ENCODE measurements at regions not wholly inside any gene's neighbourhood (a gene's known extent, or its start where the extent isn't known, plus 50 kb on each side); places are given as distances from the start of the nearest gene placed in this dataset.
"Not testable (repeated sequence)": the region's sequence is repeated elsewhere in the genome, so short reads cannot be mapped to it uniquely, and the experiment has no call there.

DNA sequence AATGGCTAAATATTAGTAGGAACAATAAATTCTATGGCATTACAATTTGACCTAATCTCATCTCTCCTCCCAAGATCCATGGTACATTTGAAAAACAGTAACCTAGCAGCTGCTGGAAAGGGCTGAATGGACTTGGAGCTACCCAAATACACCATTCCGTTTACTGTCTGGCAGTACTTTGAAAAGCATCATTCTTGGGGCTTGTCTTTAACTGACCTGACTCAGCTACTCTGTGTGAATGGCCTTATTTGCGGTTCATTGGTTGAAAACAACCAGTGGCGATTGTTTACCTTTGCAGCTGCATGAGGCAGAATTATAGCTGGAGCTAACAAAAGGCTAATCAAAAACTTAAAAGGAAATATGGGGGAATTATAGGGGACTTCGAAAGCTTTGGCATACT, 311.2 kb upstream of the MCTP2 start:
- Histone ChIP-seq H3K4me1 (ENCODE audit: control insufficient read depth in 2 of 2, insufficient read depth in 2 of 2, low read length in 1 of 2) (no peaks in the 10 kb centered on the region), H3K27ac (ENCODE audit: low read depth in 2 of 2, low read length in 1 of 2) (no peak overlapping the region), H3K9me3 (ENCODE audit: control insufficient read depth in 2 of 2, insufficient read depth in 1 of 2, low read depth in 1 of 2, low read length in 1 of 2) (no peaks in the 10 kb centered on the region), H3K36me3 (ENCODE audit: control insufficient read depth in 2 of 2, insufficient read depth in 2 of 2, low read length in 1 of 2) (no peaks in the 10 kb centered on the region), H3K27me3 (ENCODE audit: control insufficient read depth in 1 of 2, insufficient read depth in 2 of 2, low read length in 2 of 2) (no peaks in the 10 kb centered on the region), H3K4me3 (ENCODE audit: low read depth in 1 of 2, low read length in 2 of 2) (no peak overlapping the region)
- WGBS, 2 donors, result 76 to 83% methylated on average over 4 of the region's 4 CpGs

- H3K9me3 ChIP-seq (ENCODE audit: control insufficient read depth in 2 of 2, insufficient read depth in 1 of 2, low read depth in 1 of 2, low read length in 1 of 2); H3K4me1 ChIP-seq (ENCODE audit: control insufficient read depth in 2 of 2, insufficient read depth in 2 of 2, low read length in 1 of 2); H3K27me3 ChIP-seq (ENCODE audit: control insufficient read depth in 1 of 2, insufficient read depth in 2 of 2, low read length in 2 of 2); H3K27ac ChIP-seq (ENCODE audit: low read depth in 2 of 2, low read length in 1 of 2); H3K4me3 ChIP-seq (ENCODE audit: low read depth in 1 of 2, low read length in 2 of 2); H3K36me3 ChIP-seq (ENCODE audit: control insufficient read depth in 2 of 2, insufficient read depth in 2 of 2, low read length in 1 of 2): not testable (repeated sequence)
- WGBS, 2 donors, result 54 to 73% methylated on average over 2 of the region's 2 CpGs
Observed at GRCh38 chr15:93918801-93919200, 312.6 kb upstream of the MCTP2 start.

GRCh38 chr15:93917181-93917580, 314.2 kb upstream of the MCTP2 start:
- Histone ChIP-seq H3K4me1 (ENCODE audit: control insufficient read depth in 2 of 2, insufficient read depth in 2 of 2, low read length in 1 of 2) (no peaks in the 10 kb centered on the region), H3K36me3 (ENCODE audit: control insufficient read depth in 2 of 2, insufficient read depth in 2 of 2, low read length in 1 of 2) (no peaks in the 10 kb centered on the region), H3K27me3 (ENCODE audit: control insufficient read depth in 1 of 2, insufficient read depth in 2 of 2, low read length in 2 of 2) (no peaks in the 10 kb centered on the region), H3K9me3 (ENCODE audit: control insufficient read depth in 2 of 2, insufficient read depth in 1 of 2, low read depth in 1 of 2, low read length in 1 of 2) (no peaks in the 10 kb centered on the region), H3K27ac (ENCODE audit: low read depth in 2 of 2, low read length in 1 of 2) (no peak overlapping the region), H3K4me3 (ENCODE audit: low read depth in 1 of 2, low read length in 2 of 2) (no peak overlapping the region)
- 97% methylated on average over 1 of the region's 1 CpG for WGBS, 2 donors

- Histone ChIP-seq H3K27ac (ENCODE audit: low read depth in 2 of 2, low read length in 1 of 2) (no peak overlapping the region), H3K4me1 (ENCODE audit: control insufficient read depth in 2 of 2, insufficient read depth in 2 of 2, low read length in 1 of 2) (no peaks in the 10 kb centered on the region), H3K27me3 (ENCODE audit: control insufficient read depth in 1 of 2, insufficient read depth in 2 of 2, low read length in 2 of 2) (no peaks in the 10 kb centered on the region), H3K36me3 (ENCODE audit: control insufficient read depth in 2 of 2, insufficient read depth in 2 of 2, low read length in 1 of 2) (no peaks in the 10 kb centered on the region), H3K4me3 (ENCODE audit: low read depth in 1 of 2, low read length in 2 of 2) (no peak overlapping the region), H3K9me3 (ENCODE audit: control insufficient read depth in 2 of 2, insufficient read depth in 1 of 2, low read depth in 1 of 2, low read length in 1 of 2) (no peaks in the 10 kb centered on the region)
- WGBS, 2 donors, result 82 to 87% methylated on average over 3 of the region's 3 CpGs
Observed at GRCh38 chr15:93913871-93914270, 317.5 kb upstream of the MCTP2 start.

DNA sequence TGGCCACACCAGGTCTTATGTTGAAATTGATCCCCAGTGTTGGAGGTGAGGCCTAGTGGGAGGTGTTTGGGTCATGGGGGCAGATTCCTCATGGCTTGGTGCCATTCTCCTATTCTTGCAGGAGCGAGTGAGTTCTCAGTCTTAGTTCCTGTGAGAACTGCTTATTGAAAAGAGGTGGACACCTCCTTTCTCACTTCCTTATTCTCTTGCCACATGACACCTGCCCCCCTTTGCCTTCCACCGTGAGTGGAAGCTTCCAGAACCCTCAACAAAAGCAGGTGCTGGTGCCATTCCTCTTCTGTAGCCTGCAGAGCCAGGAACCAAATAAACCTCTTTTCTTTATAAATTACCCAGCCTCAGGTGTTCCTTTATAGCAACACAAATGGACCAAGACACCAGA, 318.1 kb upstream of the MCTP2 start:
- H3K4me1 ChIP-seq (ENCODE audit: control insufficient read depth in 2 of 2, insufficient read depth in 2 of 2, low read length in 1 of 2), result no peaks in the 10 kb centered on the region
- no peaks in the 10 kb centered on the region for H3K36me3 ChIP-seq (ENCODE audit: control insufficient read depth in 2 of 2, insufficient read depth in 2 of 2, low read length in 1 of 2)
- H3K27ac ChIP-seq (ENCODE audit: low read depth in 2 of 2, low read length in 1 of 2), result no peak overlapping the region
- 69 to 78% methylated on average over 2 of the region's 2 CpGs for WGBS, 2 donors
- no peaks in the 10 kb centered on the region for H3K27me3 ChIP-seq (ENCODE audit: control insufficient read depth in 1 of 2, insufficient read depth in 2 of 2, low read length in 2 of 2)
- H3K4me3 ChIP-seq (ENCODE audit: low read depth in 1 of 2, low read length in 2 of 2), result no peak overlapping the region
- H3K9me3 ChIP-seq (ENCODE audit: control insufficient read depth in 2 of 2, insufficient read depth in 1 of 2, low read depth in 1 of 2, low read length in 1 of 2), result no peaks in the 10 kb centered on the region

- Histone ChIP-seq H3K27ac (ENCODE audit: low read depth in 2 of 2, low read length in 1 of 2) (no peak overlapping the region), H3K4me1 (ENCODE audit: control insufficient read depth in 2 of 2, insufficient read depth in 2 of 2, low read length in 1 of 2) (no peaks in the 10 kb centered on the region), H3K36me3 (ENCODE audit: control insufficient read depth in 2 of 2, insufficient read depth in 2 of 2, low read length in 1 of 2) (no peaks in the 10 kb centered on the region), H3K9me3 (ENCODE audit: control insufficient read depth in 2 of 2, insufficient read depth in 1 of 2, low read depth in 1 of 2, low read length in 1 of 2) (no peaks in the 10 kb centered on the region), H3K4me3 (ENCODE audit: low read depth in 1 of 2, low read length in 2 of 2) (no peak overlapping the region), H3K27me3 (ENCODE audit: control insufficient read depth in 1 of 2, insufficient read depth in 2 of 2, low read length in 2 of 2) (no peaks in the 10 kb centered on the region)
- 94% methylated on average over 34 to 39 of the region's 39 CpGs for WGBS, 2 donors
Observed at GRCh38 chr15:93900476-93901400, 330.6 kb upstream of the MCTP2 start.

- H3K4me1 ChIP-seq (ENCODE audit: control insufficient read depth in 2 of 2, insufficient read depth in 2 of 2, low read length in 1 of 2), result no peaks in the 10 kb centered on the region
- no peaks in the 10 kb centered on the region for H3K36me3 ChIP-seq (ENCODE audit: control insufficient read depth in 2 of 2, insufficient read depth in 2 of 2, low read length in 1 of 2)
- H3K9me3 ChIP-seq (ENCODE audit: control insufficient read depth in 2 of 2, insufficient read depth in 1 of 2, low read depth in 1 of 2, low read length in 1 of 2), result no peaks in the 10 kb centered on the region
- 92 to 93% methylated on average over 17 of the region's 17 CpGs for WGBS, 2 donors
- H3K4me3 ChIP-seq (ENCODE audit: low read depth in 1 of 2, low read length in 2 of 2), result no peak overlapping the region
- H3K27ac ChIP-seq (ENCODE audit: low read depth in 2 of 2, low read length in 1 of 2), result no peak overlapping the region
- no peaks in the 10 kb centered on the region for H3K27me3 ChIP-seq (ENCODE audit: control insufficient read depth in 1 of 2, insufficient read depth in 2 of 2, low read length in 2 of 2)
Observed at GRCh38 chr15:93899817-93900216, 331.5 kb upstream of the MCTP2 start.

DNA sequence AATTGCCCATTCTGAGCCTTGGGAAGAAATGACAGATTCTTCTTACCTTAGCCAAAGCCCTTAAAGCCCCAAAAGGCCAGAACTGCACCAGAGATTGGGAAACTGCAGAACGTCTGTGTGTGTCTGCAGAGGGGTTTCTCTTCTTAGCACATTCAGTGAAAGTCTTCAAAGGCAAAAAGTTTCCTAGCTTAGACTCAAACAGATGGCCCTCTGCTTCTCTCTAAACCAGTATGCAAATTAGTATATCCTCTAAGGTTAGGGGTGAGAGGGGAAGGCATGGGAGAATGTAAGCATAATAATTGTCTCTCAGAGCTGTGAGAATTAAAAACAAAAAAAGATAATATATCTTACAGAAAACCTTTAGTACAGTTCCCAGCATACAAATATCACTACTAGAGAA, 334.0 kb upstream of the MCTP2 start:
- no peaks in the 10 kb centered on the region for H3K9me3 ChIP-seq (ENCODE audit: control insufficient read depth in 2 of 2, insufficient read depth in 1 of 2, low read depth in 1 of 2, low read length in 1 of 2)
- H3K27ac ChIP-seq (ENCODE audit: low read depth in 2 of 2, low read length in 1 of 2), result no peak overlapping the region
- no peaks in the 10 kb centered on the region for H3K27me3 ChIP-seq (ENCODE audit: control insufficient read depth in 1 of 2, insufficient read depth in 2 of 2, low read length in 2 of 2)
- H3K4me3 ChIP-seq (ENCODE audit: low read depth in 1 of 2, low read length in 2 of 2), result no peak overlapping the region
- 28 to 33% methylated on average over 1 of the region's 1 CpG for WGBS, 2 donors
- H3K36me3 ChIP-seq (ENCODE audit: control insufficient read depth in 2 of 2, insufficient read depth in 2 of 2, low read length in 1 of 2), result no peaks in the 10 kb centered on the region
- H3K4me1 ChIP-seq (ENCODE audit: control insufficient read depth in 2 of 2, insufficient read depth in 2 of 2, low read length in 1 of 2), result no peaks in the 10 kb centered on the region

GRCh38 chr15:93895976-93896770, 335.2 kb upstream of the MCTP2 start:
- Histone ChIP-seq H3K4me3 (ENCODE audit: low read depth in 1 of 2, low read length in 2 of 2) (no peak overlapping the region), H3K4me1 (ENCODE audit: control insufficient read depth in 2 of 2, insufficient read depth in 2 of 2, low read length in 1 of 2) (no peaks in the 10 kb centered on the region), H3K27ac (ENCODE audit: low read depth in 2 of 2, low read length in 1 of 2) (no peak overlapping the region), H3K36me3 (ENCODE audit: control insufficient read depth in 2 of 2, insufficient read depth in 2 of 2, low read length in 1 of 2) (no peaks in the 10 kb centered on the region), H3K27me3 (ENCODE audit: control insufficient read depth in 1 of 2, insufficient read depth in 2 of 2, low read length in 2 of 2) (no peaks in the 10 kb centered on the region), H3K9me3 (ENCODE audit: control insufficient read depth in 2 of 2, insufficient read depth in 1 of 2, low read depth in 1 of 2, low read length in 1 of 2) (no peaks in the 10 kb centered on the region)
- 68 to 69% methylated on average over 5 of the region's 5 CpGs for WGBS, 2 donors

All from esophagus (tissue), 2 donors.